SK-N-MC (cell line): ENCODE measurements at regions not wholly inside any gene's neighbourhood (a gene's known extent, or its start where the extent isn't known, plus 50 kb on each side); places are given as distances from the start of the nearest gene placed in this dataset.

Experiments used
- EZH2 ChIP-seq: fragments of 200-600 bp; sonication (generic); IDR thresholded peaks from one replicate; pipeline ENCODE4 v1.6.1; 2017; ENCODE audit warnings: antibody characterized with exemption
- FOXP2 ChIP-seq: optimal IDR thresholded peaks from 2 replicates; pipeline ENCODE3; 2011; ENCODE audit warnings: mild to moderate bottlenecking, moderate library complexity; ENCODE audit not compliant: insufficient read depth; ENCODE audit errors: extremely low read length, control extremely low read depth
- POLR2AphosphoS5 ChIP-seq: IDR thresholded peaks from 2 replicates; pipeline ENCODE4 v1.6.1; 2012; ENCODE audit warnings: mild to moderate bottlenecking, low read depth, low read length, borderline replicate concordance

- TF ChIP-seq POLR2AphosphoS5 (no peak), EZH2 (no peak), FOXP2 (no peak)
Measured at GRCh38 chr19:28642787-28643683, 569.9 kb downstream of the UQCRFS1 start.
